HPDE6-E6E7 (cell line): ENCODE measurements at regions not wholly inside any gene's neighbourhood (a gene's known extent, or its start where the extent isn't known, plus 50 kb on each side); places are given as distances from the start of the nearest gene placed in this dataset.
"Not testable (repeated sequence)": the region's sequence is repeated elsewhere in the genome, so short reads cannot be mapped to it uniquely, and the experiment has no call there.

ENCODE experiments used
- DNase-seq: peaks from one replicate; pipeline ENCODE4 v3.0.0; 2011; ENCODE audit warnings: missing footprints; ENCODE audit errors: extremely low spot score

- DNase-seq, result not testable (repeated sequence)
These were observed 263.2 kb upstream of the SEMA3C start for GRCh38 chr7:81182056-81182455.

GRCh38 chr7:81181066-81181465, 262.2 kb upstream of the SEMA3C start:
- no peak for DNase-seq

- DNase-seq, result no peak
These were observed 261.7 kb upstream of the SEMA3C start for GRCh38 chr7:81180573-81180972.

- no peak for DNase-seq
These were observed 256.6 kb upstream of the SEMA3C start for GRCh38 chr7:81175275-81175940.

- no peak for DNase-seq
These were observed 255.0 kb upstream of the SEMA3C start for GRCh38 chr7:81173766-81174281.

GRCh38 chr7:81170291-81170690, 251.4 kb upstream of the SEMA3C start:
- no peak for DNase-seq

GRCh38 chr7:81167934-81168333, 249.1 kb upstream of the SEMA3C start:
- DNase-seq, result no peak

GRCh38 chr7:81165070-81165469, 246.2 kb upstream of the SEMA3C start:
- DNase-seq, result no peak

- DNase-seq, result no peak
These were observed 244.1 kb upstream of the SEMA3C start for GRCh38 chr7:81162771-81163525.

- no peak for DNase-seq
These were observed 243.4 kb upstream of the SEMA3C start for GRCh38 chr7:81162234-81162633.

GRCh38 chr7:81161451-81162075, 242.7 kb upstream of the SEMA3C start:
- peak; percentile 63 for DNase-seq

- no peak for DNase-seq
These were observed 240.6 kb upstream of the SEMA3C start for GRCh38 chr7:81159402-81159801.

- no peak for DNase-seq
These were observed 239.3 kb upstream of the SEMA3C start for GRCh38 chr7:81158189-81158588.

GRCh38 chr7:81155654-81156373, 237.0 kb upstream of the SEMA3C start:
- no peak for DNase-seq

- DNase-seq, result no peak
These were observed 235.7 kb upstream of the SEMA3C start for GRCh38 chr7:81154565-81154964.

GRCh38 chr7:81152925-81153324, 234.1 kb upstream of the SEMA3C start:
- DNase-seq, result not testable (repeated sequence)

- no peak for DNase-seq
These were observed 232.1 kb upstream of the SEMA3C start for GRCh38 chr7:81150951-81151361.

- DNase-seq, result no peak
These were observed 225.0 kb upstream of the SEMA3C start for GRCh38 chr7:81143856-81144255.

GRCh38 chr7:81141257-81142205, 222.7 kb upstream of the SEMA3C start:
- DNase-seq, result not testable (repeated sequence)

GRCh38 chr7:81140775-81141174, 221.9 kb upstream of the SEMA3C start:
- no peak for DNase-seq

GRCh38 chr7:81140252-81140651, 221.4 kb upstream of the SEMA3C start:
- no peak for DNase-seq
